Activated CD4-positive, alpha-beta T cell treated with anti-CD3 and anti-CD28 coated beads for 36 hours (primary cell): ENCODE measurements at regions not wholly inside any gene's neighbourhood (a gene's known extent, or its start where the extent isn't known, plus 50 kb on each side); places are given as distances from the start of the nearest gene placed in this dataset.

Source experiments
- ATAC-seq: fragments of 200-7000 bp; cut with Tn5 transposase; one replicate; pipeline ENCODE4 v1.10.0; 2021; ENCODE audit warnings: mild to moderate bottlenecking, moderate library complexity
- CTCF ChIA-PET: fragments of 350-600 bp; sonication (Branson Sonifier 250); formaldehyde crosslinking; loops from one replicate; lab custom pipeline; 2021; ENCODE audit warnings: antibody characterized with exemption; lab: Charles Lee
- POLR2A ChIA-PET: fragments of 350-600 bp; sonication (Branson Sonifier 250); formaldehyde crosslinking; loops from one replicate; lab custom pipeline; 2021; ENCODE audit warnings: antibody characterized with exemption, inconsistent platforms; lab: Charles Lee
- DNase-seq: peaks from one replicate; pipeline ENCODE4 v3.0.0-alpha.2; 2020
- H3K27ac Mint-ChIP-seq: one replicate; pipeline ENCODE4 v1.8.0; 2021; ENCODE audit warnings: mixed read lengths
- H3K27me3 Mint-ChIP-seq: one replicate; pipeline ENCODE4 v1.8.0; 2021; ENCODE audit warnings: mixed read lengths
- H3K36me3 Mint-ChIP-seq: one replicate; pipeline ENCODE4 v1.8.0; 2021; ENCODE audit warnings: low read depth, mixed read lengths
- H3K4me1 Mint-ChIP-seq: one replicate; pipeline ENCODE4 v1.8.0; 2021; ENCODE audit warnings: mixed read lengths
- H3K4me3 Mint-ChIP-seq: one replicate; pipeline ENCODE4 v1.8.0; 2021; ENCODE audit warnings: mild to moderate bottlenecking, moderate library complexity, mixed read lengths
- H3K9me3 Mint-ChIP-seq: one replicate; pipeline ENCODE4 v1.8.0; 2021; ENCODE audit warnings: low read depth, mixed read lengths
- intact Hi-C, 2 experiments: fragments of 100-400 bp; cut with DNase I in 1 of 2; cut with micrococcal nuclease in 1 of 2; formaldehyde crosslinking; loops; one replicate each; pipeline versions ENCODE4 v1.14.2 to v1.15.1; 2022 to 2024; cut with DNase I, micrococcal nuclease

- H3K4me1 Mint-ChIP-seq: no peaks in the 10 kb centered on the region
- DNase-seq (no peak), ATAC-seq (no peak)
- ChIA-PET POLR2A (no interaction called here), CTCF (no interaction called here)
- no peaks in the 10 kb centered on the region for H3K27me3 Mint-ChIP-seq
- no peak overlapping the region for H3K27ac Mint-ChIP-seq
- H3K9me3 Mint-ChIP-seq: no peaks in the 10 kb centered on the region
- H3K36me3 Mint-ChIP-seq: no peaks in the 10 kb centered on the region
- intact Hi-C loops: no loop called here
- H3K4me3 Mint-ChIP-seq: no peak overlapping the region
These were observed 926.5 kb upstream of the GHITM start for GRCh38 chr10:83212632-83213334.

- no peaks in the 10 kb centered on the region for H3K9me3 Mint-ChIP-seq
- no peaks in the 10 kb centered on the region for H3K4me1 Mint-ChIP-seq
- CTCF ChIA-PET: no interaction called here
- no peak for ATAC-seq
- no peak for DNase-seq
- no peaks in the 10 kb centered on the region for H3K27me3 Mint-ChIP-seq
- no peak overlapping the region for H3K27ac Mint-ChIP-seq
- H3K4me3 Mint-ChIP-seq: no peak overlapping the region
- H3K36me3 Mint-ChIP-seq: no peaks in the 10 kb centered on the region
- POLR2A ChIA-PET: no interaction called here
- intact Hi-C loops: no loop called here
These were observed 925.2 kb upstream of the GHITM start for GRCh38 chr10:83214136-83214535.

- H3K27ac Mint-ChIP-seq: no peak overlapping the region
- H3K36me3 Mint-ChIP-seq: no peaks in the 10 kb centered on the region
- POLR2A ChIA-PET: no interaction called here
- H3K27me3 Mint-ChIP-seq: no peaks in the 10 kb centered on the region
- CTCF ChIA-PET: no interaction called here
- H3K4me3 Mint-ChIP-seq: no peak overlapping the region
- H3K9me3 Mint-ChIP-seq: peaks cover 3% of the 10 kb centered on the region
- no peaks in the 10 kb centered on the region for H3K4me1 Mint-ChIP-seq
- no peak for DNase-seq
- no peak for ATAC-seq
- intact Hi-C loops: no loop called here
These were observed 921.1 kb upstream of the GHITM start for GRCh38 chr10:83218205-83218604.

- H3K9me3 Mint-ChIP-seq: peaks cover 6% of the 10 kb centered on the region
- no peaks in the 10 kb centered on the region for H3K27me3 Mint-ChIP-seq
- H3K27ac Mint-ChIP-seq: no peak overlapping the region
- H3K4me1 Mint-ChIP-seq: no peaks in the 10 kb centered on the region
- H3K36me3 Mint-ChIP-seq: no peaks in the 10 kb centered on the region
- H3K4me3 Mint-ChIP-seq: no peak overlapping the region
- DNase-seq: no peak
- ChIA-PET CTCF (no interaction called here), POLR2A (no interaction called here)
- intact Hi-C loops: no loop called here
- no peak for ATAC-seq
These were observed 917.0 kb upstream of the GHITM start for GRCh38 chr10:83222300-83222699.

GRCh38 chr10:83222832-83223742 lies 916.2 kb upstream of the GHITM start:
- no peak overlapping the region for H3K4me3 Mint-ChIP-seq
- H3K36me3 Mint-ChIP-seq: no peaks in the 10 kb centered on the region
- H3K27ac Mint-ChIP-seq: no peak overlapping the region
- ChIA-PET CTCF (no interaction called here), POLR2A (no interaction called here)
- H3K9me3 Mint-ChIP-seq: peaks cover 6% of the 10 kb centered on the region
- DNase-seq (no peak), ATAC-seq (no peak)
- H3K4me1 Mint-ChIP-seq: no peaks in the 10 kb centered on the region
- no peaks in the 10 kb centered on the region for H3K27me3 Mint-ChIP-seq
- intact Hi-C loops: no loop called here

GRCh38 chr10:83225781-83226180 lies 913.5 kb upstream of the GHITM start:
- Mint-ChIP-seq H3K4me1 (no peaks in the 10 kb centered on the region), H3K36me3 (no peaks in the 10 kb centered on the region), H3K27me3 (no peaks in the 10 kb centered on the region), H3K27ac (no peak overlapping the region), H3K9me3 (peaks cover 4% of the 10 kb centered on the region), H3K4me3 (no peak overlapping the region)
- CTCF ChIA-PET: interaction anchor here (0.9 kb wide), 1 partner anchor 57 kb away, joined by 3 read pairs; no protein-coding TSS in a partner anchor
- intact Hi-C loops: no loop called here
- ATAC-seq: no peak
- no peak for DNase-seq
- POLR2A ChIA-PET: no interaction called here

- no peak overlapping the region for H3K27ac Mint-ChIP-seq
- intact Hi-C loops: no loop called here
- ATAC-seq (no peak), DNase-seq (no peak)
- H3K27me3 Mint-ChIP-seq: no peaks in the 10 kb centered on the region
- H3K4me3 Mint-ChIP-seq: no peak overlapping the region
- CTCF ChIA-PET: no interaction called here
- no peaks in the 10 kb centered on the region for H3K4me1 Mint-ChIP-seq
- POLR2A ChIA-PET: no interaction called here
- H3K36me3 Mint-ChIP-seq: no peaks in the 10 kb centered on the region
- peaks cover 3% of the 10 kb centered on the region for H3K9me3 Mint-ChIP-seq
These were observed 909.3 kb upstream of the GHITM start for GRCh38 chr10:83229991-83230390.

- intact Hi-C loops: no loop called here
- ATAC-seq: no peak
- Mint-ChIP-seq H3K27ac (no peak overlapping the region), H3K36me3 (no peaks in the 10 kb centered on the region), H3K9me3 (no peaks in the 10 kb centered on the region), H3K4me3 (no peak overlapping the region), H3K27me3 (no peaks in the 10 kb centered on the region), H3K4me1 (no peaks in the 10 kb centered on the region)
- DNase-seq: no peak
- CTCF ChIA-PET: no interaction called here
- POLR2A ChIA-PET: no interaction called here
These were observed 905.6 kb upstream of the GHITM start for GRCh38 chr10:83233691-83234090.

- H3K4me3 Mint-ChIP-seq: no peak overlapping the region
- CTCF ChIA-PET: no interaction called here
- ATAC-seq (no peak), DNase-seq (no peak)
- peaks cover 10% of the 10 kb centered on the region for H3K9me3 Mint-ChIP-seq
- no peaks in the 10 kb centered on the region for H3K27me3 Mint-ChIP-seq
- POLR2A ChIA-PET: no interaction called here
- H3K36me3 Mint-ChIP-seq: no peaks in the 10 kb centered on the region
- no peak overlapping the region for H3K27ac Mint-ChIP-seq
- no peaks in the 10 kb centered on the region for H3K4me1 Mint-ChIP-seq
- intact Hi-C loops: no loop called here
These were observed 891.1 kb upstream of the GHITM start for GRCh38 chr10:83248106-83248631.

GRCh38 chr10:83250396-83250795 lies 888.9 kb upstream of the GHITM start:
- CTCF ChIA-PET: no interaction called here

GRCh38 chr10:83252169-83252568 lies 887.1 kb upstream of the GHITM start:
- H3K36me3 Mint-ChIP-seq: no peaks in the 10 kb centered on the region
- POLR2A ChIA-PET: no interaction called here

More at GRCh38 chr10:83250396-83250795, 888.9 kb upstream of the GHITM start:
- H3K9me3 Mint-ChIP-seq: peaks cover 17% of the 10 kb centered on the region
- POLR2A ChIA-PET: no interaction called here
- H3K27me3 Mint-ChIP-seq: no peaks in the 10 kb centered on the region
- H3K36me3 Mint-ChIP-seq: no peaks in the 10 kb centered on the region
- no peaks in the 10 kb centered on the region for H3K4me1 Mint-ChIP-seq
- intact Hi-C loops: no loop called here
- no peak overlapping the region for H3K27ac Mint-ChIP-seq
- no peak for DNase-seq
- H3K4me3 Mint-ChIP-seq: no peak overlapping the region
- no peak for ATAC-seq

GRCh38 chr10:83252596-83252995 lies 886.7 kb upstream of the GHITM start:
- Mint-ChIP-seq H3K36me3 (no peaks in the 10 kb centered on the region), H3K27ac (no peak overlapping the region), H3K4me1 (no peaks in the 10 kb centered on the region), H3K4me3 (no peak overlapping the region), H3K9me3 (peaks cover 17% of the 10 kb centered on the region), H3K27me3 (no peaks in the 10 kb centered on the region)
- DNase-seq (no peak), ATAC-seq (no peak)
- intact Hi-C loops: no loop called here
- CTCF ChIA-PET: no interaction called here
- POLR2A ChIA-PET: no interaction called here

More at GRCh38 chr10:83252169-83252568, 887.1 kb upstream of the GHITM start:
- Mint-ChIP-seq H3K4me1 (no peaks in the 10 kb centered on the region), H3K4me3 (no peak overlapping the region), H3K9me3 (peaks cover 17% of the 10 kb centered on the region), H3K27me3 (no peaks in the 10 kb centered on the region), H3K27ac (no peak overlapping the region)
- intact Hi-C loops: no loop called here
- ATAC-seq (no peak), DNase-seq (no peak)
- CTCF ChIA-PET: no interaction called here
